ENCODE measurements at regions not wholly inside any gene's neighbourhood (a gene's known extent, or its start where the extent isn't known, plus 50 kb on each side); places are given as distances from the start of the nearest gene placed in this dataset.

GRCh38 chr15:61759639-61760038 is 300.6 kb downstream of the VPS13C start:
- dilution Hi-C loops (cut with MboI; ENCODE audit: extremely low pct_ligation_motif_present, low sequenced_read_pairs), result no loop called here
- TF ChIP-seq CTCF (optimal IDR thresholded peaks at IDR 0.05 in 1 of 3, IDR thresholded peaks at IDR 0.05 in 1 of 3, conservative IDR thresholded peaks at IDR 0.05 in 1 of 3; ENCODE audit: extremely low read depth in 1 of 3, insufficient read depth in 2 of 3, low read length in 3 of 3) (no peak), EZH2 (IDR thresholded peaks at IDR 0.05; ENCODE audit: low read length) (no peak)
- FAIRE-seq, result no peak

GRCh38 chr15:61756071-61756820 is 304.0 kb downstream of the VPS13C start:
- H3K79me2 ChIP-seq (ENCODE audit: control insufficient read depth, insufficient read depth, low read length), result no peaks in the 10 kb centered on the region
- DNase-seq (ENCODE audit: low read depth, low spot score), result no peak
- no peak overlapping the region for H3K9ac ChIP-seq (ENCODE audit: control insufficient read depth, extremely low read depth, insufficient read depth, low read length)
- no peaks in the 10 kb centered on the region for H3K9me3 ChIP-seq (ENCODE audit: control insufficient read depth, low read depth, low read length)
- H3K9me1 ChIP-seq (ENCODE audit: control insufficient read depth, extremely low read depth, insufficient read depth, low read length), result no peaks in the 10 kb centered on the region
- H3K4me3 ChIP-seq (ENCODE audit: control insufficient read depth in 2 of 3, extremely low read depth in 1 of 3, insufficient read depth in 2 of 3, low read depth in 1 of 3, low read length in 3 of 3), result no peak overlapping the region
- FAIRE-seq, result no peak
- H2AFZ ChIP-seq (ENCODE audit: control insufficient read depth, low read length), result no peak overlapping the region
- H4K20me1 ChIP-seq (ENCODE audit: control insufficient read depth, extremely low read depth, insufficient read depth, low read length), result no peaks in the 10 kb centered on the region
- no peak overlapping the region for H3K4me2 ChIP-seq (ENCODE audit: control insufficient read depth, extremely low read depth, insufficient read depth, low read depth, low read length)
- H3K4me1 ChIP-seq (ENCODE audit: control insufficient read depth, extremely low read depth, insufficient read depth, low read length), result no peaks in the 10 kb centered on the region
- dilution Hi-C loops (cut with MboI; ENCODE audit: extremely low pct_ligation_motif_present, low sequenced_read_pairs), result no loop called here
- H3K27ac ChIP-seq (ENCODE audit: control insufficient read depth, insufficient read depth, low read length), result no peak overlapping the region
- no peak for TF ChIP-seq EZH2 (IDR thresholded peaks at IDR 0.05; ENCODE audit: low read length)
- no peak for TF ChIP-seq CTCF (optimal IDR thresholded peaks at IDR 0.05 in 1 of 3, IDR thresholded peaks at IDR 0.05 in 1 of 3, conservative IDR thresholded peaks at IDR 0.05 in 1 of 3; ENCODE audit: extremely low read depth in 1 of 3, insufficient read depth in 2 of 3, low read length in 3 of 3)
- H3K36me3 ChIP-seq (ENCODE audit: control insufficient read depth in 2 of 2, extremely low read depth in 1 of 2, insufficient read depth in 2 of 2, low read length in 2 of 2), result no peaks in the 10 kb centered on the region
- H3K27me3 ChIP-seq (ENCODE audit: control insufficient read depth, extremely low read depth, insufficient read depth, low read length), result no peaks in the 10 kb centered on the region

More at GRCh38 chr15:61759639-61760038, 300.6 kb downstream of the VPS13C start:
- no peak overlapping the region for H3K9ac ChIP-seq (ENCODE audit: control insufficient read depth, extremely low read depth, insufficient read depth, low read length)
- no peaks in the 10 kb centered on the region for H3K9me1 ChIP-seq (ENCODE audit: control insufficient read depth, extremely low read depth, insufficient read depth, low read length)
- H2AFZ ChIP-seq (ENCODE audit: control insufficient read depth, low read length), result no peak overlapping the region
- no peaks in the 10 kb centered on the region for H3K9me3 ChIP-seq (ENCODE audit: control insufficient read depth, low read depth, low read length)
- H4K20me1 ChIP-seq (ENCODE audit: control insufficient read depth, extremely low read depth, insufficient read depth, low read length), result no peaks in the 10 kb centered on the region
- H3K4me2 ChIP-seq (ENCODE audit: control insufficient read depth, extremely low read depth, insufficient read depth, low read depth, low read length), result no peak overlapping the region
- no peak overlapping the region for H3K27ac ChIP-seq (ENCODE audit: control insufficient read depth, insufficient read depth, low read length)
- H3K36me3 ChIP-seq (ENCODE audit: control insufficient read depth in 2 of 2, extremely low read depth in 1 of 2, insufficient read depth in 2 of 2, low read length in 2 of 2), result no peaks in the 10 kb centered on the region
- no peaks in the 10 kb centered on the region for H3K27me3 ChIP-seq (ENCODE audit: control insufficient read depth, extremely low read depth, insufficient read depth, low read length)
- DNase-seq (ENCODE audit: low read depth, low spot score), result no peak
- no peaks in the 10 kb centered on the region for H3K4me1 ChIP-seq (ENCODE audit: control insufficient read depth, extremely low read depth, insufficient read depth, low read length)
- no peak overlapping the region for H3K4me3 ChIP-seq (ENCODE audit: control insufficient read depth in 2 of 3, extremely low read depth in 1 of 3, insufficient read depth in 2 of 3, low read depth in 1 of 3, low read length in 3 of 3)
- H3K79me2 ChIP-seq (ENCODE audit: control insufficient read depth, insufficient read depth, low read length), result no peaks in the 10 kb centered on the region

Data from keratinocyte (primary cell).